ENCODE measurements at regions not wholly inside any gene's neighbourhood (a gene's known extent, or its start where the extent isn't known, plus 50 kb on each side); places are given as distances from the start of the nearest gene placed in this dataset.
A peak's percentile ranks its signal among the peaks of the same experiment; 100 is the strongest.
"Not testable (repeated sequence)": the region's sequence is repeated elsewhere in the genome, so short reads cannot be mapped to it uniquely, and the experiment has no call there.

- DNase-seq: not testable (repeated sequence)
Observed at GRCh38 chr3:125831005-125831750, 137.8 kb upstream of the ROPN1B start.

- not testable (repeated sequence) for DNase-seq
Observed at GRCh38 chr3:125835562-125835961, 133.4 kb upstream of the ROPN1B start.

- DNase-seq: peak; percentile 44
Observed at GRCh38 chr3:125836011-125836551, 132.9 kb upstream of the ROPN1B start.

DNA sequence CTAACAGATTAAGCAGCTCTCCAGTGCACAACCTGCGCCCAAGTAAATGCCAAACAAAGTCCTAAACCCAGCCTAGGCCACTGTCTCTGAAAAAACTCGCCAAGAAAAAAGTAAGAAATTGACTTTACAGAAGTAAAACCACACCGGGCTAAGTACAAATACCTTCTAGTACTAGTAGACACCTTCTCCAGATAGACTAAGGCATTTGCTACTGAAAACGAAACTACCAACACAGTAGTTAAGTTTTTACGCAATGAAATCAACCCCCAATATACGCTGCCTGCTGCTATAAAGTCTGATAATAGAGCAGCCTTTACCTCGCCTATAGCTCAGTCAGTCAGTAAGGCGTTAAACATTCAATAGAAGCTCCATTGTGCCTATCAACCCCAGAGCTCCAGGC, 132.2 kb upstream of the ROPN1B start:
- DNase-seq: peak; percentile 11

- not testable (repeated sequence) for DNase-seq
Observed at GRCh38 chr3:125838857-125839256, 130.1 kb upstream of the ROPN1B start.

DNA sequence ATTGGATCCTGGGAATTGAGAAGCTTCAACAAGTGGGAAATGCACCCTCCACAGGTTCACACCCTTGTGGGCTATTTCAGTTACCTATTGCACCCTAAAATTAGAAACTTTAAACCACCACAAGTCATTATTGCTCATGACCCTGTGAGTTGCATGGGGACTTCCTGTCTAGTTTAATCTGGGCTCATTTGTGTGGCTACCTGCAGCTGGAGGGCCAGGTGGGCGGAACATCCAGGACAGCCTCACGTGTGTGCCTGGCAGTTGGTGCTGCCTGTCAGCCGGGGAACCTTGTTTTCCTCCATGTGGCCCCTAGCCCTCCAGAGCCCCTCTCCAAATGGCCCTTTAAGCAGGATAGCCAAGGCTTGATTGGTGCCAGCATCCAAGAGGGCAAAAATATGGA, 128.5 kb upstream of the ROPN1B start:
- not testable (repeated sequence) for DNase-seq

DNA sequence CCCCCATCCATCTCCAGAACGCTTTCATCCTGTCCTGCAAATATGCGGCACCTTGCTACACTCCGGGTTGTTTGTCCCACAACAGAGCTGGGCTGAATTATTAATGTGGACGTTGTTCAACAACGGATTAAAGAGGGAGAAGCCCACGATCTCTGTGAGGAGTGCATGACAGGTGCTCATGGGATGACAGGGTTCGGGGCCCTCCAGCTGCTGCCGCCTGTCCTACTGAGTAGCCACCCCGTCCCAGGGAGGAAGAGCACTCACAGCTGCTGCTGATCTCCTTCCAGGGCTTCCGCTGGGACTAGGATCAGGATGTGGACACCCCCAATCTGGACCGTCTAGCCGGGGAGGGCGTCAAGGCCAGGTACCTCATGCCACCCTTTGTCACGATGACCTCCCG, 121.0 kb upstream of the ROPN1B start:
- DNase-seq: not testable (repeated sequence)

- DNase-seq: not testable (repeated sequence)
Observed at GRCh38 chr3:125855006-125855405, 114.0 kb upstream of the ROPN1B start.

- DNase-seq: peak; percentile 7
Observed at GRCh38 chr3:125860547-125860946, 108.4 kb upstream of the ROPN1B start.

DNA sequence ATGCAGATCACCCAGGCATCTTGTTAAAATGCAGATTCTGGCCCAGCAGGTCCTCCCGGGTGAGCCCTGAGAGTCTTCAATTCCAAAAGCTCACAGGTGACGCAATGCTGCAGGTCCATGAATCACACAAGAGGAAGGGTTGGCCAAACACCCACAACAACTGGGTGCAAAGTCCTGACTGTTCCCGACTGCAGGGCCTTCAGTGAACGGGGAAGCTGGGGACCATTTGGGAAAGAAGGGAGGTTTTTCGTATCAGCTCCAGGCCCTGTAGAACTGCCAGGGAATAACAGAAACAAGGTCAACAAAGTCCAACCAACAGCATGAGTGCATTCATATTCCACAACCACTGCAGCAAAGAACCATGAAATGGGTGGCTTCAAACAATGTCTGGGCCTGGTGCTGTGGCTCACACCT, 106.1 kb upstream of the ROPN1B start:
- DNase-seq: not testable (repeated sequence)

DNA sequence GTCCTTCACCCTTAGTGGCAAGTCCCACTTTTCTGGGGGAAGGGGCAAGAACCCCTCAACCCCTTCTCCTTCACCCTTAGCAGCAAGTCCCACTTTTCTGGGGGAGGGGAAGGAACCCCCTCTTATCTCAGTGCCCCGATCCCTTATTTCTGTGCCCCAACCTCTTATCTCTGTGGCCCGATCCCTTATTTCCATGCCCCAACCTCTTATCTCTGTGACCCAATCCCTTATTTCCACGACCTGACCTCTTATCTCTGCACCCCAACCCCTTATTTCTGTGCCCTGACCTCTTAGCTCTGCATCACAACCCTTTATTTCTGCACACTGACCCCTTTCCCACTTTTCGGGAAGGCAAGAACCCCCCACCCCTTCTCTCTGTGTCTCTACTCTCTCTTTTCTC, 104.4 kb upstream of the ROPN1B start:
- not testable (repeated sequence) for DNase-seq

GRCh38 chr3:125886006-125886405, 83.0 kb upstream of the ROPN1B start:
- DNase-seq: not testable (repeated sequence)

GRCh38 chr3:125899181-125899580, 69.8 kb upstream of the ROPN1B start:
- not testable (repeated sequence) for DNase-seq

DNA sequence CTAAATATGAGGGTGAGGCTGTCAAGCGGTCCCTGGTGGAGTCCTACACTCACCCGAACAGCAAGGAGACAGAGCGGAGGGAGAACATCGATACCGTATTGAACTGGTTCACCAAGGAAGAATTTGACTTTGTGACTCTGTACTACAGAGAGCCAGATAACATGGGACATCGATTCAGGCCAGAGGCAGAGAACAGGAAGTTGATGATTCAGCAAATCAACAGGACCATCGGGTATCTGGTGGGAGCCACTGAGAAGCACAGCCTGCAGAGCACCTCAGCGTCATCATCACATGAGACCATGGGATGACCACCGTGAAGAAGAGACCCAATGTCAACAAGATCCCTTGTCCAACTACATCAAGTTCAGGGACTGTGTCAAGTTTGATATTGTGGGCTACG, 67.5 kb upstream of the ROPN1B start:
- DNase-seq: not testable (repeated sequence)

GRCh38 chr3:125903780-125904455, 65.1 kb upstream of the ROPN1B start:
- not testable (repeated sequence) for DNase-seq

- DNase-seq: not testable (repeated sequence)
Observed at GRCh38 chr3:125907279-125907678, 61.7 kb upstream of the ROPN1B start.

- DNase-seq: not testable (repeated sequence)
Observed at GRCh38 chr3:125910851-125911250, 58.1 kb upstream of the ROPN1B start.

DNA sequence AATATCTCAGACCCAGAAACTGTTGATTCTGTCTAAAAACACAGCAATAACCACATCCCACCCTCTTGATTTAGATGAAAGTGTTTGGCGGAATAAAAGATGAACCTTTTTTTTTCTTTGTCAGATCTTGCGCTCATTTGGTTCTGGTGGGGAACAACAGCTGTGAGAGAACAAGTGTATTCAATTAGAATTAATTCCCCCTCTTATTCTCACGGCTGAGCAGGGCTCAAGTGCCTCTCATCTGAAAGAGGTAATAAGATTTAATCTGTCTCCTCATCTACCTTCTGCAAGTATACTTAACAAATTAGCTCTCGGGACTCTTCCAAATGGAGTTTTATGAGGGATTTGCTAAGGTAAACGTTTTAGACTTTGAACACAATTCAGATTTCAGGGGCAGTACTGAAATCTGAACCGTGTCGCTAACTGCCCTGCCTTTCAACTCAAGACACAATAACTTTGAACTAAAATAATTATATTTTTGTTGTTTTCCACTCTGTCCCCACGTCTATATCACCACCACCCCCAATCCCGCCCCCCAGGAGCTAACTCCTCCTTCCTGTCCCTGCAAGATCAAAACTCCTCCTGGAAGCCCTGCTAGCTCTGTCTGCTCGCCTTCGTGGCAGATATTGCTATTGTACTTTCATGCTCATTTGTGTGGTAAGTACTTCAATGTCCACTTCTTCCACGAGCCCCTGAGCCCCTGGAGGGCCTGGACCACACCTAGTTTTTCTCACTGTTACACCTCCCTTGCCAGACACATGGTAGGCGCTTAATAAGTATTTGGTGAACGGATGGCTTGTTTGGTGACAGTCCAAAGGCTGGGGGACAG, 54.2 kb upstream of the ROPN1B start:
- DNase-seq: peak; percentile 6

- not testable (repeated sequence) for DNase-seq
Observed at GRCh38 chr3:125915437-125915787, 53.6 kb upstream of the ROPN1B start.

DNA sequence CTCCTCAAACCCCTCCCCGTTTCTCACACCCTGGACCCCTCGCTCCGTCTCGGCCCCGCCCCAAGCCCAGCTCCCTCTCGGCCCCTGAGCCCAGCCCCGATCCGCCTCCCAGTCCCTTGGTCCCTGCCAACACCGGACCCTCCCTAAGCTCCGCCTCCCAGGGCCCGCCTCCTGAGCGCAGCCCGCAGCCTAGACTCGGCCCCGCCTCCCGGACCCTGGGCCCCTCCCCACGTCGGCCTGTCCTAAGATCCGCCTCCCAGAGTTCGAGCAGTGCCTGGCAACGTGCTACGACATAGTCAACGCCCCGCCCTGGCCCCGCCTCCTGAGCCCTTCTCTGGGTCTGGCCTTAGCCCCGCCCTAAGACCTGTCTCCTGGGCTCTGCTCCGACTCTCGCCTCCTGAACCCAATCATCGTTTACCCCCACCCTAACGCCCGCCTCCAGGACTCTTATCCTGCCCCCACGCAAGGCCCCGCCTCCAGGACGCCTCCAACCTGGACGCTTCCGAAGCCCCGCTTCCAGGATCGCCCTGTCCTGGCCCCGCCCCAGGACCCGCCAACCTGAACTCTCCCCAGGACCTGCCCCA, 53.1 kb upstream of the ROPN1B start:
- peak; percentile 99 for DNase-seq

DNA sequence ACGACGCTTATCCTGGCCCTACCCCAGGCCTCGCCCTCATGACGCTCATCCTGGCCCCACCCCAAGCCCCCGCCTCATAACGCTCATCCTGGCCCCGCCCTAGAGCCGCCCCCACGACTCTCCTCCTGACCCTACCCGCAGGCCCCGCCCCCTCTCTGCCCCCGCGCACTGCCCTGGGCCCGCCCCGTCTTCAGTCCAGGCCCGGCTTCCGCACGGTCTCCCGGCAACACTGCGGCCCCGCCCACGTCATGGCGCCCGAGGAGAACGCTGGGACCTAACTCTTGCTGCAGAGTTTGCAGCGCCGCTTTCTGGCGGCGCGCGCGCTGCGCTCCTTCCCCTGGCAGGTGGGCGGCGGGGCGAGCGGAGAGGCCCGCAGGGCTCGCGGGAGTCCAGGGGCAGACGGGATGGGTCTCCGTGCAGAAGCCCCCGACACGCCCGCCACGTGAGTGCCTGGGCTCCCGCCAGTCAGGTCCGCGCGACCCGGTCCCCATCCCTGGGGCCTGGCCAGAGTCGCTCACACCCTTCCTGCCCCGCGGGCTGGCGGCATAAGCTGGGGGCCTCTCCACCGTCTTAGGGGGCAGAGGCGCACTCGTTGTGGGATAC, 52.5 kb upstream of the ROPN1B start:
- DNase-seq: no peak

DNA sequence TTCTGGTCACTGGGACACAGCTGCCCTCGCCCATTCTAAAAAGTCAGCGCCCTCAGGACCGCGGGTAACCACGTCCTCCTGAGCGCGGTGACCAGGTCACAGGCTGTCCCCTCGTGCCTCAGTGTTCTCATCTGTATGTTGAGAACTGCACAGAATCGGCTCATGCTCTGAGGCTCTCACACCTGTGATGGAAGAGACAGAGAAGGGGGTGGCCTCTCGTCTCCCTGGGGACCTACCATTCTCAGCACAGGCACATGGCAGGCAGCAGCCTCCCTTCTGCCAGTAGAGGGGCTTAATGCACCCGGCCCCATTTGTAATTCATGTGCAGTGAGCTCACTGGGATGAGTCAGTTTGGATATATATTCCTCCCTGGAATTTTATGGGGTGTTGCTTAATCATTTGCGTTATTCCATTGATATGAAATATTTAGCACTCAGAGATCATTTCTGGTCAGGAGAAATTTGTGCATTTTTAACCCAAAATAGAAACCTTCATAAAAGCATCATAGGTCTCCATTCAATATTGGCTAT, 51.9 kb upstream of the ROPN1B start:
- DNase-seq: peak; percentile 31

Data from activated CD4-positive, alpha-beta T cell treated with anti-CD3 and anti-CD28 coated beads, Interleukin-2, Interleukin-6, amounts not matched to agents 100 ng/mL and 50 ng/mL, durations not matched to agents 16 hours and 8 hours (primary cell).